Mesodermal cell (in vitro differentiated cells): ENCODE measurements at regions not wholly inside any gene's neighbourhood (a gene's known extent, or its start where the extent isn't known, plus 50 kb on each side); places are given as distances from the start of the nearest gene placed in this dataset.

Experiments used
- H3K27ac ChIP-seq: 2 replicates; pipeline ENCODE4 v1.7.0; 2013; ENCODE audit warnings: mild to moderate bottlenecking, low read depth, low read length, moderate library complexity; ENCODE audit not compliant: severe bottlenecking
- H3K36me3 ChIP-seq: 2 replicates; pipeline ENCODE4 v1.7.1; 2013; ENCODE audit warnings: mild to moderate bottlenecking, low read length, moderate library complexity; ENCODE audit not compliant: control insufficient read depth, insufficient read depth
- H3K4me1 ChIP-seq: one replicate; pipeline ENCODE4 v1.7.1; 2013; ENCODE audit warnings: mild to moderate bottlenecking, low read length; ENCODE audit not compliant: insufficient read depth, control insufficient read depth, poor library complexity, severe bottlenecking
- H3K4me3 ChIP-seq: 2 replicates; pipeline ENCODE4 v1.7.0; 2013; ENCODE audit warnings: low read length, control low read depth, mild to moderate bottlenecking; ENCODE audit not compliant: insufficient read depth, poor library complexity, severe bottlenecking; ENCODE audit errors: extremely low read depth
- H3K9me3 ChIP-seq: 2 replicates; pipeline ENCODE4 v1.7.1; 2013; ENCODE audit warnings: mild to moderate bottlenecking, low read length, moderate library complexity; ENCODE audit not compliant: control insufficient read depth
- WGBS, 2 experiments: methylation state at CpG; one replicate each; pipeline ENCODE4 v1.1.5; 2013; ENCODE audit warnings: missing lambda C conversion rate in 2 of 2; ENCODE audit not compliant: insufficient coverage in 2 of 2; 5-methylcytosine and 5-hydroxymethylcytosine counted together

- Histone ChIP-seq H3K4me1 (peaks cover 6% of the 10 kb centered on the region), H3K9me3 (no peaks in the 10 kb centered on the region), H3K36me3 (no peaks in the 10 kb centered on the region), H3K27ac (peak overlapping the region; percentile 17), H3K4me3 (no peak overlapping the region)
- WGBS, 2 experiments = 80% methylated on average over 1 of the region's 1 CpG; no CpG with 5 or more reads in 1 of the 2 experiments
Observed at GRCh38 chr12:17609153-17609552, 480.8 kb downstream of the RERGL start.

- no peaks in the 10 kb centered on the region for H3K9me3 ChIP-seq
- H3K4me1 ChIP-seq = no peaks in the 10 kb centered on the region
- no peak overlapping the region for H3K4me3 ChIP-seq
- no peaks in the 10 kb centered on the region for H3K36me3 ChIP-seq
- no peak overlapping the region for H3K27ac ChIP-seq
- WGBS, 2 experiments = 96 to 100% methylated on average over 3 of the region's 3 CpGs
Observed at GRCh38 chr12:17595111-17595510, 494.9 kb downstream of the RERGL start.

GRCh38 chr12:17593715-17594406 lies 496.1 kb downstream of the RERGL start:
- H3K27ac ChIP-seq = no peak overlapping the region
- H3K4me1 ChIP-seq = no peaks in the 10 kb centered on the region
- WGBS, 2 experiments = no CpG with 5 or more reads among the region's 2 CpGs
- H3K36me3 ChIP-seq = no peaks in the 10 kb centered on the region
- H3K9me3 ChIP-seq = no peaks in the 10 kb centered on the region
- H3K4me3 ChIP-seq = no peak overlapping the region

GRCh38 chr12:17592472-17592871 lies 497.5 kb downstream of the RERGL start:
- Histone ChIP-seq H3K36me3 (no peaks in the 10 kb centered on the region), H3K4me1 (no peaks in the 10 kb centered on the region), H3K27ac (no peak overlapping the region), H3K9me3 (no peaks in the 10 kb centered on the region), H3K4me3 (no peak overlapping the region)
- WGBS, 2 experiments = 84 to 92% methylated on average over 2 to 3 of the region's 4 CpGs

- WGBS, 2 experiments = no CpG with 5 or more reads among the region's 4 CpGs
- Histone ChIP-seq H3K4me3 (no peak overlapping the region), H3K27ac (no peak overlapping the region), H3K4me1 (no peaks in the 10 kb centered on the region), H3K36me3 (no peaks in the 10 kb centered on the region), H3K9me3 (no peaks in the 10 kb centered on the region)
Observed at GRCh38 chr12:17591005-17591681, 498.9 kb downstream of the RERGL start.

GRCh38 chr12:17588968-17589367 lies 501.0 kb downstream of the RERGL start:
- no peaks in the 10 kb centered on the region for H3K9me3 ChIP-seq
- H3K4me1 ChIP-seq = no peaks in the 10 kb centered on the region
- H3K36me3 ChIP-seq = no peaks in the 10 kb centered on the region
- H3K4me3 ChIP-seq = no peak overlapping the region
- no peak overlapping the region for H3K27ac ChIP-seq
- 46 to 59% methylated on average over 1 to 4 of the region's 5 CpGs for WGBS, 2 experiments

- H3K9me3 ChIP-seq = no peaks in the 10 kb centered on the region
- H3K36me3 ChIP-seq = no peaks in the 10 kb centered on the region
- no peak overlapping the region for H3K4me3 ChIP-seq
- no peaks in the 10 kb centered on the region for H3K4me1 ChIP-seq
- H3K27ac ChIP-seq = no peak overlapping the region
- 58 to 83% methylated on average over 2 to 3 of the region's 6 CpGs for WGBS, 2 experiments
Observed at GRCh38 chr12:17579205-17580026, 510.6 kb downstream of the RERGL start.

GRCh38 chr12:17577405-17577804 lies 512.6 kb downstream of the RERGL start:
- H3K36me3 ChIP-seq = no peaks in the 10 kb centered on the region
- no peak overlapping the region for H3K27ac ChIP-seq
- WGBS, 2 experiments = 67% methylated on average over 2 of the region's 5 CpGs; no CpG with 5 or more reads in 1 of the 2 experiments
- no peaks in the 10 kb centered on the region for H3K4me1 ChIP-seq
- H3K4me3 ChIP-seq = no peak overlapping the region
- H3K9me3 ChIP-seq = no peaks in the 10 kb centered on the region

GRCh38 chr12:17572250-17572649 lies 517.7 kb downstream of the RERGL start:
- no peaks in the 10 kb centered on the region for H3K9me3 ChIP-seq
- no peak overlapping the region for H3K4me3 ChIP-seq
- no peak overlapping the region for H3K27ac ChIP-seq
- no peaks in the 10 kb centered on the region for H3K4me1 ChIP-seq
- no peaks in the 10 kb centered on the region for H3K36me3 ChIP-seq

GRCh38 chr12:17571047-17571446 lies 518.9 kb downstream of the RERGL start:
- no peaks in the 10 kb centered on the region for H3K36me3 ChIP-seq
- no peak overlapping the region for H3K27ac ChIP-seq
- no CpG with 5 or more reads among the region's 2 CpGs for WGBS, 2 experiments
- H3K4me3 ChIP-seq = no peak overlapping the region
- H3K9me3 ChIP-seq = no peaks in the 10 kb centered on the region
- no peaks in the 10 kb centered on the region for H3K4me1 ChIP-seq
